Activated naive CD8-positive, alpha-beta T cell treated with anti-CD3 and anti-CD28 coated beads, Interleukin-2, amount 50 U/mL, for 24 hours (primary cell): ENCODE measurements at regions not wholly inside any gene's neighbourhood (a gene's known extent, or its start where the extent isn't known, plus 50 kb on each side); places are given as distances from the start of the nearest gene placed in this dataset.
"Not testable (repeated sequence)": the region's sequence is repeated elsewhere in the genome, so short reads cannot be mapped to it uniquely, and the experiment has no call there.

Experiments
- ATAC-seq: fragments of 150-1000 bp; cut with Tn5 transposase; one replicate; pipeline ENCODE4 v1.10.0; 2021
- DNase-seq: peaks from one replicate; pipeline ENCODE4 v3.0.0; 2021
- H3K27ac Mint-ChIP-seq: one replicate; pipeline ENCODE4 v1.8.0; 2021; ENCODE audit warnings: mild to moderate bottlenecking, mixed read lengths
- H3K27me3 Mint-ChIP-seq: one replicate; pipeline ENCODE4 v1.8.0; 2021; ENCODE audit warnings: mixed read lengths
- H3K36me3 Mint-ChIP-seq: one replicate; pipeline ENCODE4 v1.8.0; 2021; ENCODE audit warnings: low read depth, mixed read lengths
- H3K4me1 Mint-ChIP-seq: one replicate; pipeline ENCODE4 v1.8.0; 2021; ENCODE audit warnings: mixed read lengths
- H3K4me3 Mint-ChIP-seq: one replicate; pipeline ENCODE4 v1.8.0; 2021; ENCODE audit warnings: mild to moderate bottlenecking, moderate library complexity, mixed read lengths
- H3K9me3 Mint-ChIP-seq: one replicate; pipeline ENCODE4 v1.8.0; 2021; ENCODE audit warnings: mixed read lengths

DNA sequence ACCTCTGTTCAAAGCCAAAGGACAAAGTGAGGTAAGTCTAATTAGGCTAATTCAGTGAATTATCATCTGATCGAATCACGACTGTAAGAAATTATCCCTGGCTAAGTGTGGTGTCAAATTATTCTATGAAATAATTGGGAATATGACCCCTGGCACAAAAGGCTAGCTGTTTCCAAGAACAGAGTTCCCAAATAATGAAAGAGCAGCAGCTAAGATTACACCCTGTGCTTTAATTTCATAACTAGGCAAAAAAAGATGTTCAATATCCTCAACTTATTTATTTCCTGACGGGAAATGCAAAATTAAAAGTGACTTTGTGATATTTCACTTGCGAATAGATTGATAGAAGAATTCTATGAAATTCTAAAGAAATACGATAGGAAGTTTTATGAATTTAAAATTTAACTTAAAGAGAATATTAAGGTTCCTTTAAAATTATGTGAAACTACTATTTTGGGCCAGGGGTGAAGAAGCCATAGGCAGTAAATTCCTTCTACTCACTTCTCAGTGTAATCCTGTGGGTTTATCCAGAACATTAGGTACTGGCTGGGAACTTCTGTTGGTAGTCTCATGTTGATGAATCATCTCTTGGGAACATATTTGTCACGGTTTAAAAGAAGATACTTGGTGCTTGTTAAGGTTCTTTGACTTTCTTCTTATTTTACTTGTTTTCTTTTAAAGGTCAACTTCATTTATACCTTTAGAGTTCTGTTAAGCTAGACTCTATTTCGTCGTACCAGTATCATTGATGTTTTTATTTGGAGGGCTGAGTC lies 148.5 kb downstream of the POLR1F start:
- no peak overlapping the region for H3K4me3 Mint-ChIP-seq
- ATAC-seq: no peak

DNA sequence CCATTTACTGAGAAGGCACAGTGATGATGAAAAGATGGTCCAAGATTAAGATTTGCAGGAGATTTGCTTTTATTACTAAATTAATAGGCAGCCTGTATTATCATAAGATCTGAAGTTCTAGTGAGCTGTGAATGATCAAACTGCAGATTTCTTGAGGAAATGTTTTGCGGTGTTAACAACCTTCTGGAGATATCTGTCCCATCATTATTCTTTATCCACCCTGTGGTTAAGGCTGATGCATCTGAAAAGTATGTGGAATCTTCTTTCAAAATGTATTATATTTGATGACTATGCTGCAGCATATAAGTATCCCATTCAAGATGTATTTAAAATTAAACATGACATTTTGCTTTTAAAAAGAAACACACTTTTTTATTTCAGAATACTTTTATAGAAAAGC lies 150.3 kb downstream of the POLR1F start:
- peaks cover 4% of the 10 kb centered on the region for H3K9me3 Mint-ChIP-seq
- H3K27me3 Mint-ChIP-seq: no peaks in the 10 kb centered on the region
- H3K36me3 Mint-ChIP-seq: no peaks in the 10 kb centered on the region
- no peak overlapping the region for H3K27ac Mint-ChIP-seq
- DNase-seq (no peak), ATAC-seq (no peak)
- H3K4me1 Mint-ChIP-seq: no peaks in the 10 kb centered on the region
- no peak overlapping the region for H3K4me3 Mint-ChIP-seq

More for the DNA sequence above, 148.5 kb downstream of the POLR1F start:
- DNase-seq: no peak
- Mint-ChIP-seq H3K36me3 (no peaks in the 10 kb centered on the region), H3K9me3 (no peaks in the 10 kb centered on the region), H3K27me3 (no peaks in the 10 kb centered on the region), H3K4me1 (no peaks in the 10 kb centered on the region), H3K27ac (no peak overlapping the region)

GRCh38 chr7:19557726-19558465 lies 150.9 kb downstream of the POLR1F start:
- Mint-ChIP-seq H3K9me3 (peaks cover 4% of the 10 kb centered on the region), H3K4me1 (no peaks in the 10 kb centered on the region), H3K36me3 (no peaks in the 10 kb centered on the region), H3K27me3 (no peaks in the 10 kb centered on the region), H3K27ac (no peak overlapping the region), H3K4me3 (no peak overlapping the region)
- ATAC-seq: no peak
- no peak for DNase-seq

DNA sequence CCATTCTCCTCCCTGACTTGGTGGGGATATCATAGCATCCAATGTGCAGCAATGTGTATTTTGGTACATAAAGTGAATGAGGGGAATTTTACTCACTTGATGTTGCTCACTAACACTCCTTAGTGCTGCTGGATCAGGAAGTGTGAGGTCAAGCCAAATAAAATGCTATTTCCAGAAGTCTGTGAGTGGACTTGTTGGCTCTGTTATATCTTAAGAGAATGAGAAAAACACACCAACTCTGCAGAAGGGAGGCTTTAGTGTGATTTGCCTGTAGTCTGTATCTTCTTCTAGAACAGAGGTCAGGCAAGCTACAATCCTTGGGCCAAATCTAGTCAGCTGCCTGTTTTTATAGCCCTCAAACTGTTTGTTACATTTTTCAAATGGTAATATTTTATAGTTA lies 154.3 kb downstream of the POLR1F start:
- Mint-ChIP-seq H3K27ac (no peak overlapping the region), H3K9me3 (peaks cover 9% of the 10 kb centered on the region), H3K4me1 (no peaks in the 10 kb centered on the region), H3K36me3 (no peaks in the 10 kb centered on the region), H3K4me3 (no peak overlapping the region), H3K27me3 (no peaks in the 10 kb centered on the region)
- ATAC-seq (no peak), DNase-seq (no peak)

- no peak overlapping the region for H3K27ac Mint-ChIP-seq
- H3K27me3 Mint-ChIP-seq: no peaks in the 10 kb centered on the region
- no peaks in the 10 kb centered on the region for H3K36me3 Mint-ChIP-seq
- no peak overlapping the region for H3K4me3 Mint-ChIP-seq
- peaks cover 9% of the 10 kb centered on the region for H3K9me3 Mint-ChIP-seq
- no peaks in the 10 kb centered on the region for H3K4me1 Mint-ChIP-seq
- DNase-seq (no peak), ATAC-seq (no peak)
These were observed 156.3 kb downstream of the POLR1F start for GRCh38 chr7:19552576-19552975.

GRCh38 chr7:19549246-19549645 lies 159.6 kb downstream of the POLR1F start:
- not testable (repeated sequence) for H3K9me3 Mint-ChIP-seq, ATAC-seq, H3K4me1 Mint-ChIP-seq, H3K36me3 Mint-ChIP-seq, DNase-seq, H3K27ac Mint-ChIP-seq, H3K27me3 Mint-ChIP-seq, H3K4me3 Mint-ChIP-seq

- peaks cover 5% of the 10 kb centered on the region for H3K9me3 Mint-ChIP-seq
- no peak for DNase-seq
- H3K4me3 Mint-ChIP-seq: no peak overlapping the region
- H3K36me3 Mint-ChIP-seq: no peaks in the 10 kb centered on the region
- H3K27me3 Mint-ChIP-seq: no peaks in the 10 kb centered on the region
- H3K4me1 Mint-ChIP-seq: no peaks in the 10 kb centered on the region
- no peak overlapping the region for H3K27ac Mint-ChIP-seq
- no peak for ATAC-seq
These were observed 170.9 kb downstream of the POLR1F start for GRCh38 chr7:19537942-19538401.

DNA sequence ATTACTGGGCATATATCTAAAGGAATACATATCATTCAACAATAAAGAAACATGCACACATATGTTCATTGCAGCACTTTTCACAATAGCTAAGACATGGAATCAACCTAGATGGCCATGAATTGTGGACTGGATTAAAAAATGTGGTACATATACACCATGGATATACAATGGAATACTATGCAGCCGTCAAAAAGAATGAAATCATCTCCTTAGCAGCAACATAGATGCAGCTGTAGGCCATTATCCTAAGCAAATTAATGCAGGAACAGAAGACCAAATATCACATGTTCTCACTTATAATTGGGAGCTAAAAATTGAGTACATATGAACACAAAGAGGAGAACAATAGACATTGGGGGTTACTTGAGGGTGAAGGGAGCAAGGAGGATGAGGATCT lies 175.6 kb downstream of the POLR1F start:
- H3K27ac Mint-ChIP-seq: no peak overlapping the region
- H3K4me3 Mint-ChIP-seq: no peak overlapping the region
- no peaks in the 10 kb centered on the region for H3K4me1 Mint-ChIP-seq
- no peak for DNase-seq
- no peak for ATAC-seq
- H3K27me3 Mint-ChIP-seq: no peaks in the 10 kb centered on the region
- H3K9me3 Mint-ChIP-seq: peaks cover 18% of the 10 kb centered on the region
- H3K36me3 Mint-ChIP-seq: no peaks in the 10 kb centered on the region

DNA sequence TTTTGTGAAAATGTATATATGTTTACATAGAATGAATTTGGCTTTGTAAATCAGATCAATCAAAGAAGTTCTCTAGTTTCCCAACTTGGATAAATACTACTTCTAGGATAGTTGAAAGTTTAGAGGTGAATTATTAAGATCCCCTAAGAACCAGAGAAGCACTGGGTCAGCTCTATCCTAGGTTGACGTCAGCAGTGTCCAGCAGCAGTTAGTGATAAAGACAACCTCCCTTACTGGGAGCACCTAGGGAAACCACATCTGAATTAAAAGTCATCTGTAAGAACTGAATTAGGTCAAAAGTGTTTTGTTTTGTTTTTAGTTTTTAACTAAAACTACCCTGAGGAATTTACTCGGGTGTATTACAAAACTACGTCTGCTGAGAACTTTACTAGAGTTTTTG lies 178.0 kb downstream of the POLR1F start:
- DNase-seq (no peak), ATAC-seq (no peak)
- Mint-ChIP-seq H3K27ac (no peak overlapping the region), H3K4me1 (no peaks in the 10 kb centered on the region), H3K27me3 (no peaks in the 10 kb centered on the region), H3K36me3 (no peaks in the 10 kb centered on the region), H3K9me3 (peaks cover 18% of the 10 kb centered on the region), H3K4me3 (no peak overlapping the region)

DNA sequence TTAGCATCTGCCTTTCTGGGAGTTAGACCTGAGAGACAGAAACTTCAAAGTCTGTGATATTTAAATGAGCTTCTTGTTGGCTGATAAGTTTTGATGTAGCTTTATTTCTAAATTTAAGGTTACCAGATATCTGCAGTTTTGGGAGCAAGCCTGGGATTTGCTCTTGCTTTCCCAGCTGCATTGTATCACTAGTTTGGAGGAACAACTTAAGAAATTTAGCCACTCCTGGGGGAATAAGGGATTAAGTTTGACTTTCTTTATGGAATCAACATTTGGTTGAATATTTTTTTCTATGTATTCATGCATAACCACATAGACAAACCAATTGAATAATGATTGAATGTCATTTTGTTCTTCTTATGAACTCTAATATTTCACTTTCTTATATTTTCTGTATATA lies 178.6 kb downstream of the POLR1F start:
- H3K4me1 Mint-ChIP-seq: no peaks in the 10 kb centered on the region
- no peak for ATAC-seq
- H3K4me3 Mint-ChIP-seq: no peak overlapping the region
- H3K27ac Mint-ChIP-seq: no peak overlapping the region
- peaks cover 18% of the 10 kb centered on the region for H3K9me3 Mint-ChIP-seq
- no peaks in the 10 kb centered on the region for H3K27me3 Mint-ChIP-seq
- H3K36me3 Mint-ChIP-seq: no peaks in the 10 kb centered on the region
- no peak for DNase-seq

- Mint-ChIP-seq H3K4me3 (no peak overlapping the region), H3K27ac (no peak overlapping the region), H3K27me3 (no peaks in the 10 kb centered on the region), H3K36me3 (no peaks in the 10 kb centered on the region), H3K4me1 (no peaks in the 10 kb centered on the region), H3K9me3 (peaks cover under 1% of the 10 kb centered on the region)
- no peak for DNase-seq
- no peak for ATAC-seq
These were observed 182.2 kb downstream of the POLR1F start for GRCh38 chr7:19526639-19527038.

DNA sequence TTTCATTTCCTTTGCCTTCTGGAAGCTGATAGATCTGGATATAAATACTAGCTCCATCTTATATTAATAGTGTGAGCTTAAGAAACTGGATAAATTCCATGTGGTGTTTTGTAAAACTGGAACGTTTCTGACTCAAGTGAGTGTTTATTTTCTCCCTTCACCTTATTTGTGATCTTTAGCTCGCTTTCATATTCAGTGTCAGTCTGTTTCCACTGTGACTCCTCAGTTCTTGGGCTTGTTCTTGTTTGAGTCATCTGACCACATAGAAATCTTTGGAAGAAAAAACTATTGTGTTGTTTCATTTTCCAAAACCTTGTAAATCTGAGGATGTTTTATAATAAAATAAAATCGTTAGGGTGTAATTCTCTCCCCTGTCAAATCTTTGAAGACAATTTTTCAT lies 186.4 kb downstream of the POLR1F start:
- Mint-ChIP-seq H3K9me3 (peaks cover 7% of the 10 kb centered on the region), H3K27me3 (no peaks in the 10 kb centered on the region), H3K27ac (no peak overlapping the region), H3K4me1 (no peaks in the 10 kb centered on the region), H3K4me3 (no peak overlapping the region), H3K36me3 (no peaks in the 10 kb centered on the region)
- no peak for DNase-seq
- ATAC-seq: no peak

GRCh38 chr7:19520392-19520791 lies 188.4 kb downstream of the POLR1F start:
- H3K9me3 Mint-ChIP-seq: peaks cover 14% of the 10 kb centered on the region
- no peaks in the 10 kb centered on the region for H3K36me3 Mint-ChIP-seq
- DNase-seq: no peak
- no peak for ATAC-seq
- H3K27ac Mint-ChIP-seq: no peak overlapping the region
- no peaks in the 10 kb centered on the region for H3K27me3 Mint-ChIP-seq
- no peak overlapping the region for H3K4me3 Mint-ChIP-seq
- no peaks in the 10 kb centered on the region for H3K4me1 Mint-ChIP-seq

DNA sequence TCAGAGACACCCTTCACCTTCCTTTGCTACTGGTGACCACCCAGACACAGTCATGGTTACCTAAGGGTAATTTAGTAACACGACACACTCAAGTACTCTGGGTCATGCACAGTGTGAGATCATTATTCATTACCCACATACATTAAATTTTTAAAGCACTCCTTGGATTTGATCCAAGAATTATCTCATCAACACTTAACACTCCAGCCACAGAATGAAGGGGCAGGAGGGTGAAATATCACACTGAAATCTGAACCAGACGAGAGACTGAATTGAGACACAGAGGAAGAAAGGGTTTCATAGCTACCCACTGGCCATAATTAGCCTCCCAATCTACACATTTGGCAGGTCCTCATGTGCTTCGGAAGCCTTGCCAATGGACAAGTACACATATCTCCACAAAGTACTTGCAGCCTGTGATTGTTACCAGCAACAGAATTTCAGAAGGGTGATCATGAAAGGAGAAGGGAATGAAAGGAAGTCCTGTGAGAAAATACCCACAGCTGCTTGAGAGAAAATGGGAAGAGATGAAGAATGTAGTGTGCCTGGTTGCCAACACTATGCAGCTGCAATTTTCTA lies 189.3 kb downstream of the POLR1F start:
- ATAC-seq (no peak), DNase-seq (no peak)
- peaks cover 14% of the 10 kb centered on the region for H3K9me3 Mint-ChIP-seq
- no peak overlapping the region for H3K4me3 Mint-ChIP-seq
- H3K4me1 Mint-ChIP-seq: no peaks in the 10 kb centered on the region
- H3K36me3 Mint-ChIP-seq: no peaks in the 10 kb centered on the region
- no peak overlapping the region for H3K27ac Mint-ChIP-seq
- H3K27me3 Mint-ChIP-seq: no peaks in the 10 kb centered on the region

DNA sequence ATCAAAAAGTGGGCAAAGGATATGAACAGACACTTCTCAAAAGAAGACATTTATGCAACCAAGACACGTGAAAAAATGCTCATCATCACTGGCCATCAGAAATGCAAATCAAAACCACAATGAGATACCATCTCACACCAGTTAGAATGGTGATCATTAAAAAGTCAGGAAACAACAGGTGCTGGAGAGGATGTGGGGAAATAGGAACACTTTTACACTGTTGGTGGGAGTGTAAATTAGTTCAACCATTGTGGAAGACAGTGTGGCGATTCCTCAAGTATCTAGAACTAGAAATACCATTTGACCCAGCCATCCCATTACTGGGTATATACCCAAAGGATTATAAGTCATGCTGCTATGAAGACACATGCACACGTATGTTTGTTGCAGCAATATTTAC lies 191.3 kb downstream of the POLR1F start:
- H3K36me3 Mint-ChIP-seq: not testable (repeated sequence)

More for the DNA sequence above, 191.3 kb downstream of the POLR1F start:
- not testable (repeated sequence) for ATAC-seq, DNase-seq, H3K27me3 Mint-ChIP-seq, H3K27ac Mint-ChIP-seq, H3K4me1 Mint-ChIP-seq, H3K4me3 Mint-ChIP-seq
- peaks cover 14% of the 10 kb centered on the region for H3K9me3 Mint-ChIP-seq
